HG03565 (cell line): ENCODE measurements at regions not wholly inside any gene's neighbourhood (a gene's known extent, or its start where the extent isn't known, plus 50 kb on each side); places are given as distances from the start of the nearest gene placed in this dataset.
"Not testable (repeated sequence)": the region's sequence is repeated elsewhere in the genome, so short reads cannot be mapped to it uniquely, and the experiment has no call there.

Source experiments
- ATAC-seq: cut with Tn5 transposase; IDR thresholded peaks from one replicate; pipeline ENCODE4 v1.9.1; 2021; ENCODE audit warnings: mild to moderate bottlenecking, moderate library complexity; ENCODE audit not compliant: unreplicated experiment

GRCh38 chr15:56568466-56569167 lies 103.7 kb upstream of the MNS1 start:
- ATAC-seq = no peak

DNA sequence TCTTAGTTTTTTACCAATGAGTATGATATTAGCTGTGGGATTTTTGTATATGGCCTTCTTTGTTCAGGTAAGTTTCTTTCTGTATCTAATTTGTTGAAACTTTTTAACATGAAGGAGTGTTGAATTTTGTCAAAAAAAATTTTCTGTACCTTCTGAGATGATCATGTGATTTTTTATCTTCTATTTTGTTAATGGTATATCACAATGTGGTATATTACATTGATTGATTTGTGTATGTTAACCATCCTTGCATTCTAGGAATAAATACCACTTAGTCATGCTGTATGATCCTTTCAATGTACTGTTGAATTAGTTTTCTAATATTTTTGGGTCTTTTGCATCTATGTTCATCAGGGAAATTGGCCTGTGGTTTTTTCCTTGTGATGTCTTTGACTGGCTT lies 92.5 kb upstream of the MNS1 start:
- ATAC-seq = no peak

GRCh38 chr15:56553486-56553885 lies 88.5 kb upstream of the MNS1 start:
- ATAC-seq = no peak

DNA sequence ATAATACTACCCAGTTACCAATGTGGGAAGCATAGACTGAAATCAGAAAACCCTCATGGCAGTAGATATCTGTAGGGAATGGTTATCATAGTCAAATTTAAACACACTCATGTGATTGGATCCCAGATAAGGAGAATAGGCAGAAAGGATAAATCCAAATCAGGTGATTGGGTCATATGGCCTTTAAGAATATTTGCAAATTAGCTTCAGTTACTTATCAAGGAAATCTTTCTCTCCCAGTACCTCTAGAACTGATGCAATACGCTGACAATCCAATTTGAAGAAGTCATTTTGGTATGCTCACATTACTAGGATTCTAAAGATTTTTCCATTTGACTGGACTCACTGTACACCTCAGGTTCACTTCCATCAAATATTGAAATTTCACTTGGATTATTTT lies 87.7 kb upstream of the MNS1 start:
- ATAC-seq = no peak

DNA sequence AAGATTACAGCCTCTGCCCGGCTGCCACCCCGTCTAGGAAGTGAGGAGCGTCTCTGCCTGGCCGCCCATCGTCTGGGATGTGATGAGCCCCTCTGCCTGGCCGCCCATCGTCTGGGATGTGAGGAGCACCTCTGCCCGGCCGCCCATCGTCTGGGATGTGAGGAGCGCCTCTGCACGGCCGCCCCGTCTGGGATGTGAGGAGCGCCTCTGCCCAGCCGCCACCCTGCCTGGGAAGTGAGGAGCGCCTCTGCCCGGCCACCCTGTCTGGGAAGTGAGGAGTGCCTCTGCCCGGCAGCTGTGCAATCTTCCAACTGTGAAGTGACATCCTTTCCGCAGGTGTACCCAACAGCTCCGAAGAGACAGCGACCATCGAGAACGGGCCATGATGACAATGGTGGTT lies 75.6 kb upstream of the MNS1 start:
- not testable (repeated sequence) for ATAC-seq

- ATAC-seq = not testable (repeated sequence)
Measured at GRCh38 chr15:56540157-56540556, 75.2 kb upstream of the MNS1 start.

- ATAC-seq = no peak
Measured at GRCh38 chr15:56538901-56539545, 74.1 kb upstream of the MNS1 start.

- ATAC-seq = peak; percentile 54
Measured at GRCh38 chr15:56537881-56538280, 72.9 kb upstream of the MNS1 start.

DNA sequence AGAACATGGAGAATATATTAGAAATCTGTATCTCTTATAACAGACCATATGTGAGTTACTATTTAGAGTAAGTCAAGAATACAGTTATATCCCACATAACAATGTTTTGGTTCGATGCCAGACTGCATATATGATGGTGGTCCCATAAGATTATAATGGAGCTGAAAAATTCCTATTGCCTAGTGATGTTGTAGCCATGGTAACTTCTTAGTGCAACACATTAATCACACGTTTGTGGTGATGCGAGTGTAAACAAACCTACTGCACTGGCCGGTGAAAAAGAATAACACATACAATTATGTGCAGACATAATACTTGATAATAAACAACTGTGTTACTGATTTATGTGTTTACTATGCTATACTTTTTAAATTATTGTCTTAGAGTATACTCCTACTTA lies 69.8 kb upstream of the MNS1 start:
- ATAC-seq = no peak

DNA sequence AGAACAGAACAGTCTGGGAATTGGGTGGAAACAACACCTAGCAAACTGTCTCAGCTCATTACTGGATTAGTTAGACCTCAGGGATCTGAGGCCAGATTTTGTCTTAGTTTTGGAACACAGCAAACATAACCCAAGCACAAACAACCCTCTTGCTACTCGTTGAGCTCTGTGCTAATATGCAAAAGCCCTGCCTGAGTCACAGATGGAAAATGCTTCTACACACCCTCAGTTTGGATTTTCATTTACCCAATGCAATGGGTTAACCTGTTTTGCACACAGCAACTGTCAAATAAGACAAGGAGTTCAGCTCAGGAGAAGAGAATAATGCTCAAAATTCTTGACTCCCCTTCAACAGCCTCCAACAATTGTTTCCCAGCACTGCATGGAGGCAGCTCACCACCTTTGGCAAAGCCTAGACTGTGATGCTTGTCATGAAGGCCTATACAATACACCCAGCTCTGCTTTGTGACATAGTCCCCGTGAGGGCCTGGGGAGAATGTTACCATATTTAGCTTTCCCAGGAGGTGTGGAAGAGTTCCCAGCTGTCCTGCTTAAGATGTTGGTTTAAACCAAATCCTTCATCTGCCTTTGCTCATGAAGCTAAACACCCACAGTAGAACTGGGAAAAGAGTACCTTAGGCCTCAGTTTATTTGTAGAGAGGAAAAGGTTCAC lies 68.9 kb upstream of the MNS1 start:
- no peak for ATAC-seq

DNA sequence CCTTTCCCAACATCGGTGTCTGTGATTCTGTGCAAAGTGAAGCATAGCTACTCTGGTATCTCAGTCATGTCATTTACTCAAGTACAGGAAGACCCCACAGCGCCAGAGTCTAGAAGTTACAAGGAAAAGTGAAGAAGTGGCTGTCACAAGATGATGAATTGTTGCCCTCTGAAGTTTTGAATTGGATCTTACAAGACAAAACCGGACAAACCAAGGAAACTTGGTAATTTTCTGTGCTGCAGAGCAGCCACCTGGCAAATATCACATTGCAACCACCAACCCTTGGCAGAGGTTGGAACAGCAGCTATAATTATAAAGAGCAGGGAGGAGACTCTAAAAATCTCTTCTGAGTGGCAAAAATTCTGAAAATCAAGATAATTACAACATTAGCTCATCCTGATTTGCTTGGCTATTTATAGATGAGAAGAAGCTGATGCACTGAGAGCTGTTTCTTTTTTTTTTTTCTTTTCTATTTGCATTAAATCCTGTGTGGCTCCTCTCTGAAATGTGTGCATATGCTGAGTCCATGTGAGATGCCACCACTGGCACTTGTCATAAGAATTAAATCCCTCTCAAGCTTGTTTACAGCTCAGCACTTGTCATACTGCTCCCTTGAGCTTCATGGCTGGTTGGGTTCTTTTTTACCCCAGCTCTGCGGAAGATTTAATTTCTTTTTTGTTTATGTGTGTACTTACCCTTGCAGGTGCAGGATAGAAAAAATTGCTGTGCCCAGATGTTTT lies 68.0 kb upstream of the MNS1 start:
- ATAC-seq = no peak

DNA sequence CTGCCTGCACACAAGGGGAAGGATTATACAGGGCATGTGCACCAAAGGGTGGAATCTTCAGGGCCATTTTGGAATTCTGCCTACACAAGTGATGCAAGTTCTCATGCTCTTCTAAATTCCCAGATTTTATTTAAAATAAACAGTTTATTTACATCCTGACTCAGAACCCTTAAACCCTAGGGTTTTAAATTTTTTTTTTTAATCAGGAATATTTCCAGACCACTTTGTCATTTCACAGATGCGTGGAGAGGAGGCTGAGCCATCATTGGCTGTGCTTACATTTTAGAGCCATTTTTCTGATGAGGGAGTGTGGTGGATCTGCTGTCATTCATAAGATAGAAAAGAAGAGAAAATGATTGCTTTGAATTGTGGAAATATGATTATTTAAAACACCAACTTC lies 65.2 kb upstream of the MNS1 start:
- ATAC-seq = no peak

DNA sequence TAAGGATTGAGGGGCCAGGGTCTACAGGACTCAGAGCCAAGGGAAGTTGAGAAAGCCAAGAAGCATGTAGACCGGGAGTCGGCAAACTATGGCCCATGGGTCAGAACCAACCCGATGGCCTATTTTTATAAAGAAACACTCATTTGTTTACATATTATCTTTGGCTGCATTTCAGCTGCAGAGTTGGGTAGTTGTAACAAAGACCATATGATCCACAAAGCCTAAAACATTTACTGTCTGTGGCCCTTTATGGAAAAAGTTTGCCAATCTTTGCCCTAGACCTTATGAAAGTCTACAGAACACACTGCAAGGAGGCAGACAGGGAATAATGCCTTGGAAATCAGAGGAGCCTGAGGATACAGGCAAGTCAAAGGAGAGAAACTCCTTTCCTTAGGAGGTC lies 63.2 kb upstream of the MNS1 start:
- no peak for ATAC-seq

DNA sequence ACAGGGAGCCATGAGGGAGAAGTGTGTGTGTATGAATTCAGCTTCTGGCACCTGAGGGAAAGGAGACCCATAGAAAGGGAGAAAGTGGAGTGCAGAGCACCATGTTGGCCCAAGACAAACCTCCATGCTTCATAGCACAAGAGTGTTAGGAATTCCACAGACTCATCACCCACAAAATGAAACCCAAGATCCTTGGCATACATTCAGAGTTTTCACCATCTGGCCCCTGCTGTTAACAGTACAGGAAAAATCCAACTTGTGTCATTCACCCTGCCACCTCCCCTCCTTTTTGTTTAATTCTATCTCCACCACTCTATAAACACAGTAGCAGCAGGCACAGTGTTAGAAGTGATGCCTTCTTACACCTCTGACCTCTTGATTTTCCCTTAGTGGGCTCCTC lies 60.0 kb upstream of the MNS1 start:
- no peak for ATAC-seq

GRCh38 chr15:56523521-56523920 lies 58.6 kb upstream of the MNS1 start:
- ATAC-seq = no peak

GRCh38 chr15:56519000-56519399 lies 54.1 kb upstream of the MNS1 start:
- no peak for ATAC-seq
